PFSK-1 (cell line): ENCODE measurements at regions not wholly inside any gene's neighbourhood (a gene's known extent, or its start where the extent isn't known, plus 50 kb on each side); places are given as distances from the start of the nearest gene placed in this dataset.

ENCODE experiments used
- FOXP2 ChIP-seq: optimal IDR thresholded peaks from 2 replicates; pipeline ENCODE3; 2011; ENCODE audit warnings: borderline replicate concordance, control low read depth, inconsistent platforms; ENCODE audit not compliant: insufficient read depth; ENCODE audit errors: extremely low read length, extremely low read depth
- POLR2AphosphoS5 ChIP-seq: IDR thresholded peaks from 2 replicates; pipeline ENCODE4 v1.6.1; 2012; ENCODE audit warnings: low read depth, mild to moderate bottlenecking, control low read depth, low read length, moderate library complexity
- REST ChIP-seq, 2 experiments: IDR thresholded peaks; 2 replicates each; pipeline versions ENCODE4 v1.6.1 to v1.8.0; 2011 to 2012; ENCODE audit warnings: low read depth in 2 of 2, low read length in 2 of 2, control low read depth in 1 of 2, inconsistent platforms in 1 of 2, mild to moderate bottlenecking in 1 of 2, moderate library complexity in 1 of 2; ENCODE audit not compliant: insufficient read depth in 1 of 2

- TF ChIP-seq POLR2AphosphoS5 (no peak), FOXP2 (no peak), REST (IDR thresholded peaks at IDR 0.05; ENCODE audit: insufficient read depth in 1 of 2, low read depth in 2 of 2, low read length in 2 of 2) (no peak)
These were observed 1163.6 kb downstream of the CDH12 start for GRCh38 chr5:21689587-21689986.
